Adrenal gland (tissue), 5 donors: ENCODE measurements at regions not wholly inside any gene's neighbourhood (a gene's known extent, or its start where the extent isn't known, plus 50 kb on each side); places are given as distances from the start of the nearest gene placed in this dataset.

Experiments
- POLR2A ChIP-seq, 2 donors: fragments of 450-650 bp; IDR thresholded peaks; one replicate each; pipeline ENCODE4 v1.6.1; 2017; ENCODE audit warnings: antibody characterized with exemption in 2 of 2, mild to moderate bottlenecking in 2 of 2, moderate library complexity in 1 of 2
- TF ChIP-seq, protein P1 (sequence below), 6 experiments: fragments of 450-650 bp in 4 of 6; fragments of 200-600 bp in 2 of 6; sonication (generic) in 1 of 6; IDR thresholded peaks; 1 replicate in 5 of 6; 2 replicates in 1 of 6; pipeline versions ENCODE4 v1.5.1 to v1.8.0; 2016 to 2021; ENCODE audit warnings: antibody characterized with exemption in 6 of 6, mild to moderate bottlenecking in 2 of 6, moderate library complexity in 1 of 6
- donor health status: DM: no; HTN: no; CAD: no.

DNA sequence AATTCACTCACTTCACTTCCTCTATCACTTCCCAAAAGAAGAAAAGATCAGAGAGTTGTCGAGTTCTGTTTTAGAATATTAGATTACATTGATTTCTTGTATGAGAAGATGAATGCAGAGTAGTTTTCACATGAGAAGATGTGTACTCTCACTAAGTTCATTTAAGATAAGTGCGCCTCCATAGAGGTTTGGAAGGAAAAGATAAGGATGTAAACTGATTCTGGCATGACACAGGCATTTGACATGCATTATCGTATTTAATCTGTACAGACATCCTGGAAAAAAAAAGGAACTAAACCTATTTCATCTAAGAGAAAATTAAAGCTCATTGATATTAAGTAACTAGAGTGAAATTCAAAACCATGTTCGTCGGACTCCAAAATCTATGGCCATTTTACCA, 152.2 kb upstream of the CRIM1 start:
- TF ChIP-seq, protein P1, sequence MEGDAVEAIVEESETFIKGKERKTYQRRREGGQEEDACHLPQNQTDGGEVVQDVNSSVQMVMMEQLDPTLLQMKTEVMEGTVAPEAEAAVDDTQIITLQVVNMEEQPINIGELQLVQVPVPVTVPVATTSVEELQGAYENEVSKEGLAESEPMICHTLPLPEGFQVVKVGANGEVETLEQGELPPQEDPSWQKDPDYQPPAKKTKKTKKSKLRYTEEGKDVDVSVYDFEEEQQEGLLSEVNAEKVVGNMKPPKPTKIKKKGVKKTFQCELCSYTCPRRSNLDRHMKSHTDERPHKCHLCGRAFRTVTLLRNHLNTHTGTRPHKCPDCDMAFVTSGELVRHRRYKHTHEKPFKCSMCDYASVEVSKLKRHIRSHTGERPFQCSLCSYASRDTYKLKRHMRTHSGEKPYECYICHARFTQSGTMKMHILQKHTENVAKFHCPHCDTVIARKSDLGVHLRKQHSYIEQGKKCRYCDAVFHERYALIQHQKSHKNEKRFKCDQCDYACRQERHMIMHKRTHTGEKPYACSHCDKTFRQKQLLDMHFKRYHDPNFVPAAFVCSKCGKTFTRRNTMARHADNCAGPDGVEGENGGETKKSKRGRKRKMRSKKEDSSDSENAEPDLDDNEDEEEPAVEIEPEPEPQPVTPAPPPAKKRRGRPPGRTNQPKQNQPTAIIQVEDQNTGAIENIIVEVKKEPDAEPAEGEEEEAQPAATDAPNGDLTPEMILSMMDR (IDR thresholded peaks at IDR 0.05), result no peak
- no peak for TF ChIP-seq POLR2A (IDR thresholded peaks at IDR 0.05)
